ENCODE measurements at regions not wholly inside any gene's neighbourhood (a gene's known extent, or its start where the extent isn't known, plus 50 kb on each side); places are given as distances from the start of the nearest gene placed in this dataset.

DNA sequence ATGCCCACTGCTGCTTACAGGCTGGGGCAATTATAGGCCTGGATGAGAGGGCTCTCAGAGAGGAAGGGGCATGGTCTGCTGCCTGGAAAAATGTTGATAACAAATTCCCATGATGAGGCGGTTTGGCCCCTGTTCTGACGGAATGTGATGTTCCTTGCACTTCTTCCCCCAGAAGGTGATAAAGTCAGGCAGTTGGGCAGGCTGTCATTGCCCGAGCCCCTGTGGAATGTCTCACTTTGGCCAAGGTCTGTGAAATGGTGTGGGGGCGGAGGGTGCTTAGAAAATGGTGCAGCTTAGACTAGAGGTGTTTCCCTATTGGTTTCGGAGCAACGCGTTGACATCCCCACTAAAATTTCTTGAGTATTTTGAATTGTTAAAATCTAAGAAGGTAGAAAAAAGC is 1360.0 kb downstream of the AACS start:
- TF ChIP-seq EGR1 (IDR thresholded peaks at IDR 0.05) (no peak), TAF1 (IDR thresholded peaks at IDR 0.05; ENCODE audit: low read depth) (no peak), FOXM1 (IDR thresholded peaks at IDR 0.05; ENCODE audit: borderline replicate concordance, low read depth) (no peak), EP300 (IDR thresholded peaks at IDR 0.05; ENCODE audit: borderline replicate concordance) (no peak), YY1 (IDR thresholded peaks at IDR 0.05; ENCODE audit: low read depth) (no peak)
- TF ChIP-seq, protein P1, sequence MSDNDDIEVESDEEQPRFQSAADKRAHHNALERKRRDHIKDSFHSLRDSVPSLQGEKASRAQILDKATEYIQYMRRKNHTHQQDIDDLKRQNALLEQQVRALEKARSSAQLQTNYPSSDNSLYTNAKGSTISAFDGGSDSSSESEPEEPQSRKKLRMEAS (IDR thresholded peaks at IDR 0.05) = no peak

DNA sequence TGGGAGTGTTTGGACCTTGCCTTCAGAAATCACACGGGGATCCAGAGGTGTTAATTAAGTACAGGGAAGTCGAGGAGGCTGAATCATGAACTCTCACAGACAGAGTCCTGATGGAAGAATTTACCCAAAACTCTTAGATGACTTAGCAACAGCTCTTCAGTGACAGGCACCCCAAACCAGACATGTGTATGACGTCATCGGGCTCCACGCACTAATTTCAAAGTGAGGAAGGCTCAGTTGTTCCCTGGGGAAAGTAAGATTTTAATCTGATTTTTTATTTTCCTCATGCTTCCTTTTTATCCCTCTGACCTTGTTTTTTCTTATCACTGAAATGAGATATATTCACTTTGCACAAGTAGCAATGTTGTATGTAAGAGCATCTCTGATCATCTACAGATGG is 1363.5 kb downstream of the AACS start:
- TF ChIP-seq TAF1 (IDR thresholded peaks at IDR 0.05; ENCODE audit: low read depth) = no peak
- no peak for TF ChIP-seq RAD21 (IDR thresholded peaks at IDR 0.05; ENCODE audit: low read depth)
- TF ChIP-seq CEBPB (IDR thresholded peaks at IDR 0.05) = no peak
- TF ChIP-seq EP300 (IDR thresholded peaks at IDR 0.05; ENCODE audit: borderline replicate concordance) = no peak
- TF ChIP-seq, protein P2, sequence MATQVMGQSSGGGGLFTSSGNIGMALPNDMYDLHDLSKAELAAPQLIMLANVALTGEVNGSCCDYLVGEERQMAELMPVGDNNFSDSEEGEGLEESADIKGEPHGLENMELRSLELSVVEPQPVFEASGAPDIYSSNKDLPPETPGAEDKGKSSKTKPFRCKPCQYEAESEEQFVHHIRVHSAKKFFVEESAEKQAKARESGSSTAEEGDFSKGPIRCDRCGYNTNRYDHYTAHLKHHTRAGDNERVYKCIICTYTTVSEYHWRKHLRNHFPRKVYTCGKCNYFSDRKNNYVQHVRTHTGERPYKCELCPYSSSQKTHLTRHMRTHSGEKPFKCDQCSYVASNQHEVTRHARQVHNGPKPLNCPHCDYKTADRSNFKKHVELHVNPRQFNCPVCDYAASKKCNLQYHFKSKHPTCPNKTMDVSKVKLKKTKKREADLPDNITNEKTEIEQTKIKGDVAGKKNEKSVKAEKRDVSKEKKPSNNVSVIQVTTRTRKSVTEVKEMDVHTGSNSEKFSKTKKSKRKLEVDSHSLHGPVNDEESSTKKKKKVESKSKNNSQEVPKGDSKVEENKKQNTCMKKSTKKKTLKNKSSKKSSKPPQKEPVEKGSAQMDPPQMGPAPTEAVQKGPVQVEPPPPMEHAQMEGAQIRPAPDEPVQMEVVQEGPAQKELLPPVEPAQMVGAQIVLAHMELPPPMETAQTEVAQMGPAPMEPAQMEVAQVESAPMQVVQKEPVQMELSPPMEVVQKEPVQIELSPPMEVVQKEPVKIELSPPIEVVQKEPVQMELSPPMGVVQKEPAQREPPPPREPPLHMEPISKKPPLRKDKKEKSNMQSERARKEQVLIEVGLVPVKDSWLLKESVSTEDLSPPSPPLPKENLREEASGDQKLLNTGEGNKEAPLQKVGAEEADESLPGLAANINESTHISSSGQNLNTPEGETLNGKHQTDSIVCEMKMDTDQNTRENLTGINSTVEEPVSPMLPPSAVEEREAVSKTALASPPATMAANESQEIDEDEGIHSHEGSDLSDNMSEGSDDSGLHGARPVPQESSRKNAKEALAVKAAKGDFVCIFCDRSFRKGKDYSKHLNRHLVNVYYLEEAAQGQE (IDR thresholded peaks at IDR 0.05; ENCODE audit: low read depth) = no peak
- TF ChIP-seq YY1 (IDR thresholded peaks at IDR 0.05; ENCODE audit: low read depth) = no peak
- no peak for TF ChIP-seq FOXM1 (IDR thresholded peaks at IDR 0.05; ENCODE audit: borderline replicate concordance, low read depth)
- TF ChIP-seq NFIC (IDR thresholded peaks at IDR 0.05) = no peak
- TF ChIP-seq CREB1 (IDR thresholded peaks at IDR 0.05; ENCODE audit: low read depth) = no peak
- TF ChIP-seq, protein P3, sequence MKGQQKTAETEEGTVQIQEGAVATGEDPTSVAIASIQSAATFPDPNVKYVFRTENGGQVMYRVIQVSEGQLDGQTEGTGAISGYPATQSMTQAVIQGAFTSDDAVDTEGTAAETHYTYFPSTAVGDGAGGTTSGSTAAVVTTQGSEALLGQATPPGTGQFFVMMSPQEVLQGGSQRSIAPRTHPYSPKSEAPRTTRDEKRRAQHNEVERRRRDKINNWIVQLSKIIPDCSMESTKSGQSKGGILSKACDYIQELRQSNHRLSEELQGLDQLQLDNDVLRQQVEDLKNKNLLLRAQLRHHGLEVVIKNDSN (IDR thresholded peaks at IDR 0.05) = no peak
- TF ChIP-seq, protein P1 (IDR thresholded peaks at IDR 0.05) = no peak
- TF ChIP-seq ZBTB7A (IDR thresholded peaks at IDR 0.05; ENCODE audit: low read depth) = no peak
- no peak for TF ChIP-seq TEAD4 (IDR thresholded peaks at IDR 0.05)
- TF ChIP-seq EGR1 (IDR thresholded peaks at IDR 0.05) = no peak
- no peak for TF ChIP-seq TCF12 (IDR thresholded peaks at IDR 0.05; ENCODE audit: low read depth)

DNA sequence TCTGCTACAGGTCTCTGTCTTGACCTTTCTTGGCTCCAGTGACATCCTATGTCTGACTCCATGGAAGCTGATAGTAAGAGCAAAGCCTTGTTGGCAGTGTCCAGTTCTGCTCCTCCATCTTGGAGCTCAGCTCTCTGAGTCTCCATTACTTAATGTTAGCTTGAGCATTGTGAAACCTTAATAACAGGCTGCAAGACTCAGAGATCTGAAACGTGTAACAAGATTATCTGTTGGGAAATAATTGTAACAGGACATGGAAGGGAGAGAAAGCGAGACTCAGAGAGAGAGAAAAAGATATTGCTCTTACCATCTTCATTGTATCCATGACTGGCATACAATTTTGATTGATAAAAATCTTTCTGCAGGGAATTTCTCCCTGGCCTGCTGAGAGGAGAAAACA is 1365.7 kb downstream of the AACS start:
- TF ChIP-seq FOXM1 (IDR thresholded peaks at IDR 0.05; ENCODE audit: borderline replicate concordance, low read depth) = no peak
- TF ChIP-seq YY1 (IDR thresholded peaks at IDR 0.05; ENCODE audit: low read depth) = no peak
- TF ChIP-seq TAF1 (IDR thresholded peaks at IDR 0.05; ENCODE audit: low read depth) = no peak
- no peak for TF ChIP-seq TCF12 (IDR thresholded peaks at IDR 0.05; ENCODE audit: low read depth)
- TF ChIP-seq, protein P2 (IDR thresholded peaks at IDR 0.05; ENCODE audit: low read depth) = no peak
- no peak for TF ChIP-seq TEAD4 (IDR thresholded peaks at IDR 0.05)
- no peak for TF ChIP-seq CEBPB (IDR thresholded peaks at IDR 0.05)
- TF ChIP-seq RAD21 (IDR thresholded peaks at IDR 0.05; ENCODE audit: low read depth) = no peak
- TF ChIP-seq, protein P1 (IDR thresholded peaks at IDR 0.05) = no peak
- no peak for TF ChIP-seq EP300 (IDR thresholded peaks at IDR 0.05; ENCODE audit: borderline replicate concordance)
- TF ChIP-seq EGR1 (IDR thresholded peaks at IDR 0.05) = no peak
- no peak for TF ChIP-seq NFIC (IDR thresholded peaks at IDR 0.05)
- TF ChIP-seq, protein P3 (IDR thresholded peaks at IDR 0.05) = no peak
- TF ChIP-seq ZBTB7A (IDR thresholded peaks at IDR 0.05; ENCODE audit: low read depth) = no peak
- no peak for TF ChIP-seq CREB1 (IDR thresholded peaks at IDR 0.05; ENCODE audit: low read depth)

DNA sequence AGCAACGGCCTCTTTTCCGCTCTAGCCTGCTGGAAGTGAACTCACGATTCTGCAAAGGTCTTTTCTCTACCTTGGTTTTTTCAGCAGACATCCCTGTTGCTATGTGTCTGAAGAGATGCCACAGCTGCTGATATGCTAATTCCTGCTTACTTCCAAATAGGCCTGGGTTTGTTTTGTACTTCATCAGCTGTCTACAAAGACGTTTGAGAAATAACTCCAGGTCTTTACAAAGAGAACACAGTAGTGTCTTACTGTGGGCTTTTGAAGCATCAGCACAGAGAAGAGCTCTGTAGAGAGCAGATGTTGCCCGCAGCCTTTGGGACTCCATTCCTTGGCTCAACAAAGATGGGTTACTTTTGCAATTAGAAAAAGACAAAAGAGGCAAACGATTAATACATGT is 1366.5 kb downstream of the AACS start:
- TF ChIP-seq YY1 (IDR thresholded peaks at IDR 0.05; ENCODE audit: low read depth) = no peak
- TF ChIP-seq RAD21 (IDR thresholded peaks at IDR 0.05; ENCODE audit: low read depth) = no peak
- no peak for TF ChIP-seq EGR1 (IDR thresholded peaks at IDR 0.05)
- TF ChIP-seq TEAD4 (IDR thresholded peaks at IDR 0.05) = no peak
- TF ChIP-seq ZBTB7A (IDR thresholded peaks at IDR 0.05; ENCODE audit: low read depth) = no peak
- TF ChIP-seq NFIC (IDR thresholded peaks at IDR 0.05) = no peak
- no peak for TF ChIP-seq CEBPB (IDR thresholded peaks at IDR 0.05)
- TF ChIP-seq, protein P1 (IDR thresholded peaks at IDR 0.05) = no peak
- TF ChIP-seq TAF1 (IDR thresholded peaks at IDR 0.05; ENCODE audit: low read depth) = no peak

DNA sequence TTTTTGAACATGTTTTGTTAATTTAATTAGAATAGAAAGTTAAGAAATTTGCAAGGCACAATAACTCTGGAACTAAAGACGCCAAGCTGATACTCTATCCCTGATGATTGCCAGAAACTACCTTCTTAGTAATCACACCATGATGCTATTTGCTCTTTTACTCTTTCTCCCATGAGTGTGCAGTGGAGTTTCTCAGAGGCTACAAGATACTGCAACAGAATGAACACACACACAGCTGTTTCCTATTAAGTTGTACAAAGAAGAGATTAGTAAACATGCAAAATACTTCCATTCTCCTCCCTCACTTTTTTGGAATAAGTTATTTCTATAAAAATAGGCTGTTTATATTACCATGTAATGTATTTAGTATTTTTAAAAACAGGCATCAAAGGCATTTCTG is 1367.5 kb downstream of the AACS start:
- TF ChIP-seq CEBPB (IDR thresholded peaks at IDR 0.05) (no peak), YY1 (IDR thresholded peaks at IDR 0.05; ENCODE audit: low read depth) (no peak), NFIC (IDR thresholded peaks at IDR 0.05) (no peak), EP300 (IDR thresholded peaks at IDR 0.05; ENCODE audit: borderline replicate concordance) (no peak), FOXM1 (IDR thresholded peaks at IDR 0.05; ENCODE audit: borderline replicate concordance, low read depth) (no peak), TEAD4 (IDR thresholded peaks at IDR 0.05) (no peak), ZBTB7A (IDR thresholded peaks at IDR 0.05; ENCODE audit: low read depth) (no peak), RAD21 (IDR thresholded peaks at IDR 0.05; ENCODE audit: low read depth) (no peak), TCF12 (IDR thresholded peaks at IDR 0.05; ENCODE audit: low read depth) (no peak), TAF1 (IDR thresholded peaks at IDR 0.05; ENCODE audit: low read depth) (no peak)
- TF ChIP-seq, protein P2 (IDR thresholded peaks at IDR 0.05; ENCODE audit: low read depth) = no peak
- TF ChIP-seq, protein P1 (IDR thresholded peaks at IDR 0.05) = no peak
